ENCODE measurements at regions not wholly inside any gene's neighbourhood (a gene's known extent, or its start where the extent isn't known, plus 50 kb on each side); places are given as distances from the start of the nearest gene placed in this dataset.
A peak's percentile ranks its signal among the peaks of the same experiment; 100 is the strongest.

DNA sequence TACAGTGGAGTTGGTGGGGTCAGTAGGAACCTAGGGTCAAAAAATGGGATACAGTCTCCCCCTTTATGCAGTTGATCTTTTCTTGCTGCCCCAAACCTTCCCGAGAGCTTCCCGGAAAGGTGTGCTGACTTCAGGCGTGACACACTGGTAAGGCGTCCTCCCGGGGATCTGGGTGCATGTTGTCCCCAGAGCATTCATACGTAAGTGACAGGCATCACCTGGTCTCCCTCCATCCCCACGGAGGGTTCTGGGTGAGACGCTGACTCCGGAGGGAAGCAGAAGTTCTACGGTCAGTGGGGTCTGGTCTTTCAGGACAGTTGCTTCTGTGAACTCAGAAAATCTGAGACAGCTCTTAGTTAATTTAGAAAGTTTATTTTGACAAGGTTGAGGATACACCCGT, 159.6 kb upstream of the RTL1 start:
- Histone ChIP-seq H3K4me2 (ENCODE audit: low read length) (no peak overlapping the region), H3K9me2 (ENCODE audit: insufficient read depth, low read length) (no peaks in the 10 kb centered on the region), H2AFZ (ENCODE audit: low read depth, low read length) (no peak overlapping the region), H3K9ac (ENCODE audit: low read length) (no peak overlapping the region), H4K20me1 (ENCODE audit: insufficient read depth) (no peaks in the 10 kb centered on the region), H3F3A (ENCODE audit: insufficient read depth, low read length, poor library complexity, severe bottlenecking) (peaks cover 3% of the 10 kb centered on the region), H3K27me3 (ENCODE audit: insufficient read depth, low read depth, low read length) (no peaks in the 10 kb centered on the region), H3K36me3 (ENCODE audit: insufficient read depth, low read length) (no peaks in the 10 kb centered on the region), H3K79me2 (replicated peaks; ENCODE audit: insufficient read depth, low read length) (no peaks in the 10 kb centered on the region), H3K9me3 (ENCODE audit: low read length) (no peaks in the 10 kb centered on the region), H3K27ac (ENCODE audit: low read length) (peak overlapping the region; percentile 20), H3K4me3 (ENCODE audit: low read length) (no peak overlapping the region)
- TF ChIP-seq, protein P1, sequence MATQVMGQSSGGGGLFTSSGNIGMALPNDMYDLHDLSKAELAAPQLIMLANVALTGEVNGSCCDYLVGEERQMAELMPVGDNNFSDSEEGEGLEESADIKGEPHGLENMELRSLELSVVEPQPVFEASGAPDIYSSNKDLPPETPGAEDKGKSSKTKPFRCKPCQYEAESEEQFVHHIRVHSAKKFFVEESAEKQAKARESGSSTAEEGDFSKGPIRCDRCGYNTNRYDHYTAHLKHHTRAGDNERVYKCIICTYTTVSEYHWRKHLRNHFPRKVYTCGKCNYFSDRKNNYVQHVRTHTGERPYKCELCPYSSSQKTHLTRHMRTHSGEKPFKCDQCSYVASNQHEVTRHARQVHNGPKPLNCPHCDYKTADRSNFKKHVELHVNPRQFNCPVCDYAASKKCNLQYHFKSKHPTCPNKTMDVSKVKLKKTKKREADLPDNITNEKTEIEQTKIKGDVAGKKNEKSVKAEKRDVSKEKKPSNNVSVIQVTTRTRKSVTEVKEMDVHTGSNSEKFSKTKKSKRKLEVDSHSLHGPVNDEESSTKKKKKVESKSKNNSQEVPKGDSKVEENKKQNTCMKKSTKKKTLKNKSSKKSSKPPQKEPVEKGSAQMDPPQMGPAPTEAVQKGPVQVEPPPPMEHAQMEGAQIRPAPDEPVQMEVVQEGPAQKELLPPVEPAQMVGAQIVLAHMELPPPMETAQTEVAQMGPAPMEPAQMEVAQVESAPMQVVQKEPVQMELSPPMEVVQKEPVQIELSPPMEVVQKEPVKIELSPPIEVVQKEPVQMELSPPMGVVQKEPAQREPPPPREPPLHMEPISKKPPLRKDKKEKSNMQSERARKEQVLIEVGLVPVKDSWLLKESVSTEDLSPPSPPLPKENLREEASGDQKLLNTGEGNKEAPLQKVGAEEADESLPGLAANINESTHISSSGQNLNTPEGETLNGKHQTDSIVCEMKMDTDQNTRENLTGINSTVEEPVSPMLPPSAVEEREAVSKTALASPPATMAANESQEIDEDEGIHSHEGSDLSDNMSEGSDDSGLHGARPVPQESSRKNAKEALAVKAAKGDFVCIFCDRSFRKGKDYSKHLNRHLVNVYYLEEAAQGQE (IDR thresholded peaks at IDR 0.05; ENCODE audit: borderline replicate concordance), result no peak
- TF ChIP-seq RAD21 (conservative IDR thresholded peaks at IDR 0.05), result no peak
- no peak for TF ChIP-seq EZH2 (IDR thresholded peaks at IDR 0.05; ENCODE audit: borderline replicate concordance, insufficient read depth, low read length, poor library complexity, severe bottlenecking)
- TF ChIP-seq POLR2AphosphoS5 (IDR thresholded peaks at IDR 0.05), result no peak
- TF ChIP-seq TAF1 (IDR thresholded peaks at IDR 0.05; ENCODE audit: low read depth), result no peak
- TF ChIP-seq EP300 (conservative IDR thresholded peaks at IDR 0.05; ENCODE audit: poor library complexity, severe bottlenecking), result no peak
- TF ChIP-seq, protein P2, sequence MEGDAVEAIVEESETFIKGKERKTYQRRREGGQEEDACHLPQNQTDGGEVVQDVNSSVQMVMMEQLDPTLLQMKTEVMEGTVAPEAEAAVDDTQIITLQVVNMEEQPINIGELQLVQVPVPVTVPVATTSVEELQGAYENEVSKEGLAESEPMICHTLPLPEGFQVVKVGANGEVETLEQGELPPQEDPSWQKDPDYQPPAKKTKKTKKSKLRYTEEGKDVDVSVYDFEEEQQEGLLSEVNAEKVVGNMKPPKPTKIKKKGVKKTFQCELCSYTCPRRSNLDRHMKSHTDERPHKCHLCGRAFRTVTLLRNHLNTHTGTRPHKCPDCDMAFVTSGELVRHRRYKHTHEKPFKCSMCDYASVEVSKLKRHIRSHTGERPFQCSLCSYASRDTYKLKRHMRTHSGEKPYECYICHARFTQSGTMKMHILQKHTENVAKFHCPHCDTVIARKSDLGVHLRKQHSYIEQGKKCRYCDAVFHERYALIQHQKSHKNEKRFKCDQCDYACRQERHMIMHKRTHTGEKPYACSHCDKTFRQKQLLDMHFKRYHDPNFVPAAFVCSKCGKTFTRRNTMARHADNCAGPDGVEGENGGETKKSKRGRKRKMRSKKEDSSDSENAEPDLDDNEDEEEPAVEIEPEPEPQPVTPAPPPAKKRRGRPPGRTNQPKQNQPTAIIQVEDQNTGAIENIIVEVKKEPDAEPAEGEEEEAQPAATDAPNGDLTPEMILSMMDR (IDR thresholded peaks at IDR 0.05; ENCODE audit: poor library complexity, severe bottlenecking), result no peak
- TF ChIP-seq SMC3 (conservative IDR thresholded peaks at IDR 0.05; ENCODE audit: poor library complexity), result no peak
- TF ChIP-seq MXI1 (conservative IDR thresholded peaks at IDR 0.05; ENCODE audit: poor library complexity, severe bottlenecking), result no peak

DNA sequence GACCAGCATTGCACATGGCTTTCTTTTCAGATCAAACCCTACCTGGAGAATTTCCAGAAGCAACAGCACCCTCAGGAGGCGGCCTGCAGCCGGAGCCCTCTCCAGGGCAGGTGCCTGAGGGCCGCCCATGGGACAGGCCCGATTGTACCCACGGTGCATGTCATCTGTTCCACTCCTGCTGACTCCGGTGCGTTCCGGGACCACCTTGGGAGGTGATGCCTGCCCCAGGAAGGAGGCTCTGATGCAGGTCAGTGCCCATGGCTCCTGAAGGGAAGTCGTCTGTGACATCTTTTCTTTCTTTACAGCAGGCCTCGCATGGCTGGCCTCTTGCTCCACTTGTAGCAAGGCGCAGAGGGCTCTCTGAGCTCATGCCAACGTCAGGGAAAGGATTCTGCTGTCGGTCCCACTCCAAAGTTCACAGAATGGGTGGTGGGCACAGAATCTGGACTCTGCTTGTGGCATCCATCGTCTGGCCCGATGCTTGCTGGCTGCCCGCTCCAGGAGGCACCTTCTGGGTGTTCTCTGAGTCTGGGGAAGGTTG, 160.7 kb upstream of the RTL1 start:
- Histone ChIP-seq H2AFZ (ENCODE audit: low read depth, low read length) (no peak overlapping the region), H3K27me3 (ENCODE audit: insufficient read depth, low read depth, low read length) (no peaks in the 10 kb centered on the region), H3K4me3 (ENCODE audit: low read length) (no peak overlapping the region), H3F3A (ENCODE audit: insufficient read depth, low read length, poor library complexity, severe bottlenecking) (peaks cover 3% of the 10 kb centered on the region), H3K27ac (ENCODE audit: low read length) (no peak overlapping the region), H3K79me2 (replicated peaks; ENCODE audit: insufficient read depth, low read length) (no peaks in the 10 kb centered on the region), H4K20me1 (ENCODE audit: insufficient read depth) (no peaks in the 10 kb centered on the region), H3K36me3 (ENCODE audit: insufficient read depth, low read length) (no peaks in the 10 kb centered on the region), H3K9me2 (ENCODE audit: insufficient read depth, low read length) (no peaks in the 10 kb centered on the region), H3K4me2 (ENCODE audit: low read length) (no peak overlapping the region), H3K9ac (ENCODE audit: low read length) (no peak overlapping the region), H3K9me3 (ENCODE audit: low read length) (no peaks in the 10 kb centered on the region)
- TF ChIP-seq MXI1 (conservative IDR thresholded peaks at IDR 0.05; ENCODE audit: poor library complexity, severe bottlenecking) (no peak), POLR2AphosphoS5 (IDR thresholded peaks at IDR 0.05) (no peak), SMC3 (conservative IDR thresholded peaks at IDR 0.05; ENCODE audit: poor library complexity) (no peak), EZH2 (IDR thresholded peaks at IDR 0.05; ENCODE audit: borderline replicate concordance, insufficient read depth, low read length, poor library complexity, severe bottlenecking) (no peak), EP300 (conservative IDR thresholded peaks at IDR 0.05; ENCODE audit: poor library complexity, severe bottlenecking) (no peak), TAF1 (IDR thresholded peaks at IDR 0.05; ENCODE audit: low read depth) (no peak), RAD21 (conservative IDR thresholded peaks at IDR 0.05) (no peak)
- TF ChIP-seq, protein P2 (IDR thresholded peaks at IDR 0.05; ENCODE audit: poor library complexity, severe bottlenecking), result no peak
- TF ChIP-seq, protein P1 (IDR thresholded peaks at IDR 0.05; ENCODE audit: borderline replicate concordance), result no peak

All from neural cell (in vitro differentiated cells).